Vagina (tissue), 2 donors: ENCODE measurements at regions not wholly inside any gene's neighbourhood (a gene's known extent, or its start where the extent isn't known, plus 50 kb on each side); places are given as distances from the start of the nearest gene placed in this dataset.
"Not testable (repeated sequence)": the region's sequence is repeated elsewhere in the genome, so short reads cannot be mapped to it uniquely, and the experiment has no call there.

Source experiments
- DNase-seq, 2 donors: peaks; one replicate each; pipeline ENCODE4 v3.0.0-alpha.2; 2017; ENCODE audit errors: extremely low spot score in 2 of 2
- H3K27ac ChIP-seq: fragments of 200-600 bp; sonication (generic); one replicate; pipeline ENCODE4 v1.5.1; 2019
- H3K27me3 ChIP-seq: fragments of 200-600 bp; sonication (generic); one replicate; pipeline ENCODE4 v1.5.1; 2019
- H3K36me3 ChIP-seq, 2 donors: fragments of 200-600 bp; sonication (generic); one replicate each; pipeline ENCODE4 v1.5.1; 2017 to 2019
- H3K4me1 ChIP-seq: fragments of 200-600 bp; sonication (generic); one replicate; pipeline ENCODE4 v1.5.1; 2019
- H3K4me3 ChIP-seq, 2 donors: fragments of 200-600 bp; sonication (generic); 1 replicate in 1 of 2; 2 replicates in 1 of 2; pipeline ENCODE4 v1.5.1; 2016 to 2019
- H3K9me3 ChIP-seq: fragments of 200-600 bp; sonication (generic); one replicate; pipeline ENCODE4 v1.5.1; 2019
- POLR2A ChIP-seq, 2 donors: fragments of 450-650 bp; IDR thresholded peaks; one replicate each; pipeline ENCODE4 v1.6.1; 2017; ENCODE audit warnings: antibody characterized with exemption in 2 of 2, mild to moderate bottlenecking in 2 of 2, moderate library complexity in 2 of 2
- POLR2AphosphoS5 ChIP-seq, 2 donors: sonication (generic); formaldehyde crosslinking; IDR thresholded peaks; one replicate each; pipeline ENCODE4 v1.9.0; 2017; ENCODE audit warnings: antibody characterized with exemption in 2 of 2, mild to moderate bottlenecking in 2 of 2, low read depth in 1 of 2; ENCODE audit not compliant: insufficient read depth in 1 of 2
- intact Hi-C: fragments of 100-400 bp; cut with DNase I; formaldehyde crosslinking; loops from one replicate; pipeline ENCODE4 v1.15.1; 2023
- TF ChIP-seq, protein P1 (sequence below), 3 experiments: fragments of 450-650 bp in 2 of 3; fragments of 200-600 bp in 1 of 3; sonication (generic) in 1 of 3; IDR thresholded peaks; one replicate each; pipeline ENCODE4 v1.5.1; 2017 to 2019; ENCODE audit warnings: antibody characterized with exemption in 3 of 3, mild to moderate bottlenecking in 2 of 3, moderate library complexity in 2 of 3

DNA sequence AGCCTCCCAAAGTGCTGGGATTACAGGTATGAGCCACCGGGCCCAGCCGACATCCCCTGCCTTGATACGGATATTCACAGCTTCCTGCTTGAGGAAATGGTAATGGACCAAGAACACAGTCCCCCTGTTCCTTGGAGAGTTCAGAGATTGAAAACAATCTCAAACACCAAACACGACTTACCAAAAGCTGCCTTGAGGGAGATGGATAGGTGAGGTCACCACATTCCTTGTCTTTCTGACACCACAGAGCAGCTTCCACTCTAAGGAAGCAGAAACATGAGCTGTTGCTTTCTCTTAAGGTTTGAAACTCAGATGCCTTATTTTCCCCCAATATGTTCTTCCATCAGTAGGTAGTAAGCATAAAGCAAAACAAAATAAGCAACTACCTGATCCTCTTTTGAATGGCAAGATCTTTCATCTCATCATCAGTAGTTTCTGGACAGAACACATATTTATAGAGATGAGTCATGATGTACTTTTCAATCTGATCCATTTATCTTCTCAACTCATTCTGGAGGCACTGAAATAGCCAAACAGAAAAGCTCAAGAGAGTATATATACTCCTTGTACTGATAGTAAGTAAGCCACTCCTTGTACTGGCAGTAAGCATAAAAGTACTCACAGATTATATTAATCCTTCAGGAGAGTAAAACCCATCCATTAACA, 199.1 kb upstream of the KCTD7 start:
- no peak for TF ChIP-seq POLR2AphosphoS5 (IDR thresholded peaks at IDR 0.05; ENCODE audit: insufficient read depth in 1 of 2, low read depth in 1 of 2)
- TF ChIP-seq, protein P1, sequence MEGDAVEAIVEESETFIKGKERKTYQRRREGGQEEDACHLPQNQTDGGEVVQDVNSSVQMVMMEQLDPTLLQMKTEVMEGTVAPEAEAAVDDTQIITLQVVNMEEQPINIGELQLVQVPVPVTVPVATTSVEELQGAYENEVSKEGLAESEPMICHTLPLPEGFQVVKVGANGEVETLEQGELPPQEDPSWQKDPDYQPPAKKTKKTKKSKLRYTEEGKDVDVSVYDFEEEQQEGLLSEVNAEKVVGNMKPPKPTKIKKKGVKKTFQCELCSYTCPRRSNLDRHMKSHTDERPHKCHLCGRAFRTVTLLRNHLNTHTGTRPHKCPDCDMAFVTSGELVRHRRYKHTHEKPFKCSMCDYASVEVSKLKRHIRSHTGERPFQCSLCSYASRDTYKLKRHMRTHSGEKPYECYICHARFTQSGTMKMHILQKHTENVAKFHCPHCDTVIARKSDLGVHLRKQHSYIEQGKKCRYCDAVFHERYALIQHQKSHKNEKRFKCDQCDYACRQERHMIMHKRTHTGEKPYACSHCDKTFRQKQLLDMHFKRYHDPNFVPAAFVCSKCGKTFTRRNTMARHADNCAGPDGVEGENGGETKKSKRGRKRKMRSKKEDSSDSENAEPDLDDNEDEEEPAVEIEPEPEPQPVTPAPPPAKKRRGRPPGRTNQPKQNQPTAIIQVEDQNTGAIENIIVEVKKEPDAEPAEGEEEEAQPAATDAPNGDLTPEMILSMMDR (IDR thresholded peaks at IDR 0.05): no peak
- TF ChIP-seq POLR2A (IDR thresholded peaks at IDR 0.05): no peak
- Histone ChIP-seq H3K27ac (no peak overlapping the region), H3K4me1 (no peaks in the 10 kb centered on the region), H3K36me3 (no peaks in the 10 kb centered on the region), H3K27me3 (no peaks in the 10 kb centered on the region), H3K4me3 (no peak overlapping the region), H3K9me3 (no peaks in the 10 kb centered on the region)
- intact Hi-C loops: no loop called here
- no peak for DNase-seq

DNA sequence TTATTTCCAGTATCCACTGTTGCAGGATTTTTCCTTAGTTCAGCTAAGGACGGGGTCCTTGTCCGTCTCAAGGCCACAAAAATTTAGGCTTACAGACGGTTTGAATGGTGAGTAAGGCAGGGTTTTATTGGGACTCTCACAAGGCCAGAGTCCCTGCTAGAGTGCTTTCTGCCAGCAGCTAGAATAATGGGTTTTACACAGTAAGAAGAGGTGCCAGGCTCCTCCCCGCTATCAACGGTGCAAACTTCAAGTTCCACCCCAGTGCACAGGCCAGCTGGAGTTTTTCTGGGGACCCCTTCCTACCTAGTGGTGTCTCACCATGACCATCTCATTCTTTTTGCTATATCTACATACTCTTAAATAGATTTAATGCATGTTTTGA, 198.5 kb upstream of the KCTD7 start:
- intact Hi-C loops: no loop called here
- Histone ChIP-seq H3K27ac (no peak overlapping the region), H3K4me3 (no peak overlapping the region), H3K4me1 (no peaks in the 10 kb centered on the region), H3K36me3 (no peaks in the 10 kb centered on the region), H3K9me3 (no peaks in the 10 kb centered on the region), H3K27me3 (no peaks in the 10 kb centered on the region)
- TF ChIP-seq POLR2AphosphoS5 (IDR thresholded peaks at IDR 0.05; ENCODE audit: insufficient read depth in 1 of 2, low read depth in 1 of 2) (no peak), POLR2A (IDR thresholded peaks at IDR 0.05) (no peak)
- TF ChIP-seq, protein P1 (IDR thresholded peaks at IDR 0.05): no peak
- DNase-seq: no peak

DNA sequence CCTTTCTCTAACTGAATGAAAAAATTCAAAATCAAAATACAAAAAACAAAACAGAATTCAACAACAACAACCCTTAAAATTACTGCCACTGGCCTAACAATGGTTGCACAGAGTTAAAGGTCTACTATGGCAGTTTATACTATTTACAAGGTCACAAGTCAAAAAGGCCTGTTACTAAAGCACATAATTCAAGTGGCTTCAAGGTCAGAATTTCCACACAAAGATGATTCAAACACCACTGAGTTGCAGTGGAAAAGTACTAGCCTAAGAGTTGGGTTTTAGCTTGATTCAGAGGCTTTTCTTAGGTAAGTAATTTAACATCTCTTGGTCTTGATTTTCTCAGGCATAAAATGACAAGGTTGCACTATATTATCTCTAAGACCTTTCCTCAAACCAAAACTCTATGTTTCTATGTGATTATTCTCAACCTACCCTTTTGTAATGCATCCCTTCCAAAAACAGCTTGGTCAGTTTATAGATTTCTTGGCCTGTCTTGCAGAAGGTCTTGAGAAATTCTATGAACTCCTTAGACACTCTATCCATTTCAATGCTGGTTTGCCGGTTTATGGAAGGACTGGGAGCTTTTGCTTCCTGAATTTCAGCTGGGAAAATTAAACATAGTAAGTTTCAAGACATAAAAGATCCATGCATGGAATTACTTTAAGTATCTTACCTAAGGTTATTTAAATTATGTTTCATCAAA, 189.8 kb upstream of the KCTD7 start:
- H3K27me3 ChIP-seq, DNase-seq, H3K4me1 ChIP-seq, H3K4me3 ChIP-seq, H3K9me3 ChIP-seq, intact Hi-C loops, H3K36me3 ChIP-seq: not testable (repeated sequence)
- peak overlapping the region; percentile 68 for H3K27ac ChIP-seq

DNA sequence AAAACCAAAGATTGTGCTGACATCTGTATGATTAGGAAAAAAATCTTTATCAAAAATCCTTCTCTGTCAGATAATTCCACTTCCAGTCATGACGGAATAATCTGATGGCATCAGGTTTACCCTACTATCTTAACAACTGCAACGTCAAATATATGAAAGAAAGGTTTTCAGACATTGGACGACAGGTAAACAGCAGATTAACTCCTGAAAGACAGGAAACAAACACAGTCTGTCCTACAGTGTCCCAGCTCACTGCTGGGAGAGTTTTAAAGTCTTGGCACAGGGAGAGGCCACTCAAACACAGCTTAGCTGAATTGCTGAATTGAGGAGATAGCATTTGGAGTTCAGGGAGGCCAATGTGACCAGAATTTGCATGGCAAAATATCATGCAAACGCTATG, 186.3 kb upstream of the KCTD7 start:
- Histone ChIP-seq H3K4me3 (no peak overlapping the region), H3K27ac (no peak overlapping the region), H3K36me3 (no peaks in the 10 kb centered on the region), H3K27me3 (no peaks in the 10 kb centered on the region), H3K4me1 (peaks cover 9% of the 10 kb centered on the region), H3K9me3 (no peaks in the 10 kb centered on the region)
- intact Hi-C loops: no loop called here
- no peak for DNase-seq
- TF ChIP-seq POLR2A (IDR thresholded peaks at IDR 0.05): no peak
- TF ChIP-seq, protein P1 (IDR thresholded peaks at IDR 0.05): no peak
- no peak for TF ChIP-seq POLR2AphosphoS5 (IDR thresholded peaks at IDR 0.05; ENCODE audit: insufficient read depth in 1 of 2, low read depth in 1 of 2)

DNA sequence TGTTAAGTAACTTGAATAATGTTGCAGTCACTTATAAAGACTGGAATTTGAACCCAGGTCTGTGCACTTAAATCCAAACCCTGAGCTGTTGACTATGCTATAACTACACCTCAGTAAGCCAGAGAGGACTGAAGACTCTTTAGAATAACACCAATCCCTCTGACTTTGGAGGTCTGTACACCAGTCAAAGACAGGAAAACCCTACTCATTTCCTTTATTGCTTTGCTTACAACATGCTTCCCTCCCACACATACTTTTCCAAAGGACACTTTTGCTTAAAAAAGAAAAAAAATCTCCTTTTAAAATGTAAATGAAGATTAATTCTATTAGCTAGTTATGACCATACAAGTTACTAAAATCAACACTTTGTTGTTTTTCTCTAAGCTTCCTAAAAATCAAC, 184.7 kb upstream of the KCTD7 start:
- Histone ChIP-seq H3K9me3 (no peaks in the 10 kb centered on the region), H3K27ac (no peak overlapping the region), H3K36me3 (no peaks in the 10 kb centered on the region), H3K4me1 (peaks cover 9% of the 10 kb centered on the region), H3K27me3 (no peaks in the 10 kb centered on the region), H3K4me3 (no peak overlapping the region)
- intact Hi-C loops: no loop called here
- TF ChIP-seq, protein P1 (IDR thresholded peaks at IDR 0.05): no peak
- no peak for DNase-seq

DNA sequence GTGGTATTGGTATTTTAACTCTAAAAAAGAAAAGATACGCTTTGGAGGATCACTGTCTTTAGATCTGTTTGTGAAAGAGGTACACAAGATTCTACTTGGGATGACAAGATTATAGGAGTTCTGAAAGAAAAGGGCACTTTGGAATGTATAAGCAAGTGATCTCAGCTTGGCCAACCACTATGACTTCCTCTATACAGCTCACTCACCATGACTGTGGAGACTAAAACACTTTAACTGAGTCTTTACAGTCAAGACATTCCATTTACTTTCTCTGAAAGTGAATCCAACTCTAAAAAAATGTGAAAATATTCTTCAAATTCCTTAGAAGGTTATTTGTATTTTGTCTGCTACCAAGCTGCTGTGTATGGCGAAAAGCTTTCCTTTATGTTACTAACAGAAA, 181.7 kb upstream of the KCTD7 start:
- DNase-seq: not testable (repeated sequence)

DNA sequence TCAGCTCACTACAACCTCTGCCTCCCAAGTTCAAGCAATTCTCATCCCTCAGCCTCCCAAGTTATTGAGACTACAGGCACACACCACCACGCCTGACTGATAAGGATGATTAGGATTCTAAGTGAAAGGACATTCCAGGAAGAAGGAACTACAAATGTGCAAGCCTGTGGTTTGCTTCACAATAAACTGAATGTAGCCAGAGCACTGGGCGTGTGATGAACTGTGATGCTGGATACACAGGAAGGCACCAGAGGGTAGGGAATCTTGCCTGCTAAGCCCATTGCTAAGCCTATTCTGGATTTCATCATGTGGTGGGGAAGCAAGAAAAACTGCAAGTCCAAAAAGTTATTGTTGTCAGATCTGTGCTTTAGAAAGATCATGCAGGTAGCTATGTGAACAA, 177.9 kb upstream of the KCTD7 start:
- H3K27ac ChIP-seq, H3K4me1 ChIP-seq: not testable (repeated sequence)

More for the DNA sequence above, 181.7 kb upstream of the KCTD7 start:
- H3K36me3 ChIP-seq, H3K9me3 ChIP-seq, H3K27ac ChIP-seq, H3K4me1 ChIP-seq, H3K4me3 ChIP-seq, intact Hi-C loops, H3K27me3 ChIP-seq: not testable (repeated sequence)

DNA sequence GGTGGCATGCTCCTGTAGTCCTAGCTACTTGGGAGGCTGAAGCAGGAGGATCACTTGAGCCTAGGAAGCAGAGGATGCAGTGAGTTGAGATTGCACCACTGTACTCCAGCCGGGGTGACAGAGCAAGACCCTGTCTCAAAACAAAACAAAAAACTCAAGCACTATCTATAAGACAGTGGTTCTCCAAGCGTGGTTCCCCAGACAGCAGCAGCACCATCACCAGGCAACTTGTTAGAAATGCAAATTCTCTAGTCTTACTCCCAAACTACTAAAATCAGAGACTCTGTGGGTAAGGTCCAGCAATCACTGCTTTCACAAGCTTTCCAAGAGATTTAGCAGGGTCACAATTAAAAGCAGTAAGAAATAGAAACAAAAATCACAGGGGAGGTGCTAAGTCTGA, 177.0 kb upstream of the KCTD7 start:
- H3K4me3 ChIP-seq, intact Hi-C loops, H3K27me3 ChIP-seq, H3K27ac ChIP-seq, DNase-seq, H3K36me3 ChIP-seq, H3K4me1 ChIP-seq, H3K9me3 ChIP-seq: not testable (repeated sequence)

More for the DNA sequence above, 177.9 kb upstream of the KCTD7 start:
- intact Hi-C loops, H3K36me3 ChIP-seq, DNase-seq, H3K4me3 ChIP-seq, H3K9me3 ChIP-seq, H3K27me3 ChIP-seq: not testable (repeated sequence)
